Vagina (tissue), 2 donors: ENCODE measurements at regions not wholly inside any gene's neighbourhood (a gene's known extent, or its start where the extent isn't known, plus 50 kb on each side); places are given as distances from the start of the nearest gene placed in this dataset.

Source experiments
- POLR2A ChIP-seq, 2 donors: fragments of 450-650 bp; IDR thresholded peaks; one replicate each; pipeline ENCODE4 v1.6.1; 2017; ENCODE audit warnings: antibody characterized with exemption in 2 of 2, mild to moderate bottlenecking in 2 of 2, moderate library complexity in 2 of 2
- POLR2AphosphoS5 ChIP-seq, 2 donors: sonication (generic); formaldehyde crosslinking; IDR thresholded peaks; one replicate each; pipeline ENCODE4 v1.9.0; 2017; ENCODE audit warnings: antibody characterized with exemption in 2 of 2, mild to moderate bottlenecking in 2 of 2, low read depth in 1 of 2; ENCODE audit not compliant: insufficient read depth in 1 of 2
- TF ChIP-seq, protein P1 (sequence below), 3 experiments: fragments of 450-650 bp in 2 of 3; fragments of 200-600 bp in 1 of 3; sonication (generic) in 1 of 3; IDR thresholded peaks; one replicate each; pipeline ENCODE4 v1.5.1; 2017 to 2019; ENCODE audit warnings: antibody characterized with exemption in 3 of 3, mild to moderate bottlenecking in 2 of 3, moderate library complexity in 2 of 3

- TF ChIP-seq POLR2AphosphoS5 (IDR thresholded peaks at IDR 0.05; ENCODE audit: insufficient read depth in 1 of 2, low read depth in 1 of 2) (no peak), POLR2A (IDR thresholded peaks at IDR 0.05) (no peak)
- TF ChIP-seq, protein P1, sequence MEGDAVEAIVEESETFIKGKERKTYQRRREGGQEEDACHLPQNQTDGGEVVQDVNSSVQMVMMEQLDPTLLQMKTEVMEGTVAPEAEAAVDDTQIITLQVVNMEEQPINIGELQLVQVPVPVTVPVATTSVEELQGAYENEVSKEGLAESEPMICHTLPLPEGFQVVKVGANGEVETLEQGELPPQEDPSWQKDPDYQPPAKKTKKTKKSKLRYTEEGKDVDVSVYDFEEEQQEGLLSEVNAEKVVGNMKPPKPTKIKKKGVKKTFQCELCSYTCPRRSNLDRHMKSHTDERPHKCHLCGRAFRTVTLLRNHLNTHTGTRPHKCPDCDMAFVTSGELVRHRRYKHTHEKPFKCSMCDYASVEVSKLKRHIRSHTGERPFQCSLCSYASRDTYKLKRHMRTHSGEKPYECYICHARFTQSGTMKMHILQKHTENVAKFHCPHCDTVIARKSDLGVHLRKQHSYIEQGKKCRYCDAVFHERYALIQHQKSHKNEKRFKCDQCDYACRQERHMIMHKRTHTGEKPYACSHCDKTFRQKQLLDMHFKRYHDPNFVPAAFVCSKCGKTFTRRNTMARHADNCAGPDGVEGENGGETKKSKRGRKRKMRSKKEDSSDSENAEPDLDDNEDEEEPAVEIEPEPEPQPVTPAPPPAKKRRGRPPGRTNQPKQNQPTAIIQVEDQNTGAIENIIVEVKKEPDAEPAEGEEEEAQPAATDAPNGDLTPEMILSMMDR (IDR thresholded peaks at IDR 0.05): no peak
Measured at GRCh38 chr9:85136507-85136906, 467.0 kb downstream of the NTRK2 start.
